ENCODE measurements at regions not wholly inside any gene's neighbourhood (a gene's known extent, or its start where the extent isn't known, plus 50 kb on each side); places are given as distances from the start of the nearest gene placed in this dataset.

DNA sequence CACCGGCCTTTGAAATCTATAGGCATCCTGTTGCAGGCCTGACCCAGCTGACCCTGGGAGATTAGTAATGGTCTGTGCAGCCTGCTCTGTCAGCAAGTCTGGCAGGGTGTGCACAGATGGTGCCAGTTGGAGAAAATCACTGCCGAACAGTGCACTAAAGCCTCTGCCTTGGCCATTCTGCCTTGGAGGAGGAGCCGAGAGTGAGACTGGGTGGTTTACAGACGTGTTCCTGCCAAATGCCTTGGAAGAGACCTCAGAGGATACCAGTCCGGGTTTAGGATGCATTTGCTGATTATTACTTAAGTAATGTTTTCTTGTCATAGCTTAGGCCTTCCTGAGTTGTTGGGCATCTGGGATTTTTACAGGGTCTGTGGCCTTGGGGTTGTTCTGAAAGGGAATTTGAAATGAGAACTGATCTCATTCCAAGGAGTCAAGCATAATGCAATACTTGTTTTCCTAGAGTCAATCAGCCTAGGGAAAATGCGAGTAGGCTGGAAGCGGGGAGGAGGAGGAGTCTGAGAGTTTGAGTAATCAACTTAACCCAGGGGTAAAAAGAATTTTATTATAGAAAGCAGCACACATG lies 292.1 kb downstream of the SOX4 start:
- no peak for DNase-seq (ENCODE audit: low spot score)

- DNase-seq (ENCODE audit: low spot score) = no peak
Observed at GRCh38 chr6:21886542-21887151, 293.1 kb downstream of the SOX4 start.

DNA sequence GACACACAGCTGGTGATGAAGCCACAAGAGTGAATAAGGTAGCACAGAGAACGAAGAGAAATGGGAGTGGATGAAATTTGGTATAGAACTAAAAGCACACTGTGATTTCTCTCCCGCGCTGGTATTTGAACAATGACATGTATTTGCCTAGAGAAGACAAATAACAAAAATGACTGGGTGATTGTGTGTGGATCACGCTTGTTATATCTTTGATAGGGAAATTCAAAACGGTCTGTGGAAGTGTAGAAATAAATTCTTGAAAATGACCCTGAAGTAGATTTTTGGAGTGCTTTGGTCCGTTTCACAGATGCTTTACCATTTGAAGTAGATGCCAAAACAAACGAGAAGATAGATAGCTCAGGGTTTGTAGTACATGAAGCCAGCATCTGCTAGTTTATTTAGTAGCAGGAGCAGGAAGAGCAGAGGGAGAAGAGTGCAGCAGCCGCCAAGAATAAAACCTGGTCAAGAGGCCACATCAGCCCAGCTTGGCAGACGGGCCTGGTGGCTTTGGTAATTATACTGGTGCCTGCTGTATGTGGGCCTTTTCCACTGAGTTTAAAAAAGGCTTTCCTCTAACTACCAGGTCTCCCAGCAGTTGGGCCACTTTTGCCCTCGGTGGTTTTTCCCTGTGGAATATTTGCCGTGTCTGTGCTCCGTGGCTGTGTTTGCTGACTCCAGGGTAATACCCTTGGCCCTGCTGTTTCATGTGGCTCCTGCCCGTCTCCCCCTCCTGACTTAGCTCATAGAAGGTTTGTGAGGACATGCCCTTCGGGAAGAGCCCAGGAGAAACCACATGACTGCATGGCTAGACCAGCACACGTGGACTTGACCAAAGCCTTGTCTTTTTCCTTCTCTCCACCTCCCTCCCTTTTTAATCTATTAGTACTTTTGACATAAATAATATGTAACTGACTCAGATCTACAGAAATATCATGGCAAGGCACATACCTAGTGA lies 294.0 kb downstream of the SOX4 start:
- no peak for DNase-seq (ENCODE audit: low spot score)

DNA sequence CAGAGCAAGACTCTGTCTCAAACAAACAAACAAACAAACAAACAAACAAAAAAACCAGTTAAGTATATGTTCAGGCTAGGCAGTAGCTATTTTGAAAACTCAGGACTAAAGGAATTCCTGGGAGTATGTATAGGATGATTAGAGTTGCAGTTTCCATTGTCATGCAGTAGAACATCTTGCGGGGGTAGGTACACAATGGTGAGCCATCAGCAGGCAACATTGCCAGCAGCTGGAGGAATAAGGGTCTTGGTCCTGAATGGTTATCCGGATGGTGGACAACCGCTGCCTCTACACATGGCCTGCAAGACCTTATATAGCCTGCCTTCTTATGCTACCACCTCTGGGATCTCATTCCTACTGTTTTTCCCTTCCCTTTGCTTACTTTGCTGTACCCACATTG lies 297.5 kb downstream of the SOX4 start:
- DNase-seq (ENCODE audit: low spot score) = no peak

DNA sequence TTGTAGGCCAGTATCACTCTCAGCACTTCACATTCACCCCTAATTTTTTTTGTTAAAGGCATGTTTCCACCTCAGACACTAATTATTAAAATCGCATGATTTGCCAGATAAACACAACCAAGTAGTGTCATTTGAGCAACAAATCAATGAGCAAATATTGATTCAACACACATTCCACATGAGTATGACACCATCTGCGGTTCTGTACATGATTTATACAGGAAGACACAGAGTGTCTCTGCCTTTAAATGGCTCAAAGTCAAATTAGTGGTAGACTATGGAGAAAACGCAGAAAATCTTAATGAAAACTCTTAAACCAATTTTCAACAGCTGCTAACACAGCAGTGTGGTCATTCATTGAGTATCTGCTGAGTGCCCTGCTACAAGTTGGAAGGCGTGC lies 300.2 kb downstream of the SOX4 start:
- no peak for DNase-seq (ENCODE audit: low spot score)

DNA sequence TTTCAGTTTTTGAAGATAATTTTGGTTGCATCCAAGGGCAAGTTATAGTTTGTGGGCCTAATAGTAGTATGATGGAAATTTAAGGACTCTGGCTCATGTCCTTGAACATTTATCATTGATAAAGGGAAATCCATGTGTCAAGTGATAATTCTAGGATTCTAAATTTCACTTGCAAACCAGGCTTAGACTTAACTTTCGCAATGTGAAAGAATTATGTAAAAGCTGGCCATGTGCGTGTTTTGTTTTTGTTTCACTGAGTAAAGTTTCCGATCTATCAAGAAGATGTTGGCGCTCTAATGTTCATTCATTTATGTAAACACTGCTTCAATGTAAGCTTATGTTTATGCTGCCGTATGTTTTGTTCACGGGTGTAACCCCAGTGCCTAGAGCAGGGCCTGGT lies 302.0 kb downstream of the SOX4 start:
- DNase-seq (ENCODE audit: low spot score) = no peak

DNA sequence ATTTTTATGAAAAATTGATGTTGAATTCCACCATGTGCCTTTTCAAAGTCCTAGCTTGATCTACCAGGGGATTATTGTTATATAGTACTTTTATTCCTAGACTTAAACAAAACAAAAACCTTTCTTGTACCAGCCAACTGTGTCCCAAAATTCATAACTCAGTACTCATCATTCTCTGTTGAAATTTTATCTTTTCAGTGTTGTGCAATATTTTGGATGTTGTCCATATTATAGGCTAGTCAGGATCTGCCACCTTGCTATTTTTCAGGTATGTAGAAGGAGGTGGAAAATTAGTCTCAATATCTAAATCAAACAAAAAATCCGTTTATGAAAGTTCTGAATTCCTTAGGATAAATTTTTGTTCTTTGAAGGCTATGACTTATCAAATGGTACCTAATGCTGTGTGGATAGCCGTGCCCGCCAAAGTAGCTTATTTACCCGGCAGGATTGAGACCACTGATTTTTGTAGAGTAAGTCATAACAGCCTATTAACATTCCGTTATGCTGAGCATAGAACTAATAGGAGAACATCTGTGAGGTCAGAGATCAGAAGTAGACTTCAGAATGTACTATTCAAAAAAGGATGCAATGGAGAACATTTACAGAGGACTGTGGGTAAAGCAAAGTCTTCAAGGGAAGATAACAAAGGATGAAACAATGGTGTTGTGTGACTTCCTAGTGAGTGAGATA lies 304.7 kb downstream of the SOX4 start:
- no peak for DNase-seq (ENCODE audit: low spot score)

GRCh38 chr6:21899708-21900107 lies 306.2 kb downstream of the SOX4 start:
- DNase-seq (ENCODE audit: low spot score) = no peak

GRCh38 chr6:21900730-21901129 lies 307.2 kb downstream of the SOX4 start:
- no peak for DNase-seq (ENCODE audit: low spot score)

DNA sequence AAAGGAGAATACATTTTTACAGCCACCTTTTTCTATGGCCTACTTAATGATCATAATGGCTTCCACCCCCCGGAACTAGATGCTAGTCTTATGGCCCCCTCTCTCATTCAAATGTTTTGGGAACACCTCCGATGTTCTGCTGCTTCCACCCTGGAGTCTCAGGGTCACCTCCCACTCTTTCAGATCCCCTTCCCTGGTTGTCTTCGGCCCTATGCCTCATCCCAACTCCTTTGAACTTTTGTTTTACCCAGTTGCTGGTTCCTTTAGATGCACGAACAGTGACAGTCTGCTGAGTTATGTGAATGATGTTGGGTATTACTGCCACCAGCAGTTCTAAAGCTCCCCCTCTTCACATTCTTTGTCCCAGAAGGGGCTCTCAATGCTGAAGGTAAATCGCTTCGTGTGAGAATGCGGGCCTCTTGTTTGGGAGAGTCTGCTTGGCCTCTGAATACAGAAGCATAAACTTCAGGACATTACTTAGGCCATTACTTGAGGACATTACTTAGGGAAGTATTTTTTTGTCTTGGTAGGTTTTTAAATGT lies 309.1 kb downstream of the SOX4 start:
- no peak for DNase-seq (ENCODE audit: low spot score)

GRCh38 chr6:21905531-21905930 lies 312.0 kb downstream of the SOX4 start:
- no peak for DNase-seq (ENCODE audit: low spot score)

DNA sequence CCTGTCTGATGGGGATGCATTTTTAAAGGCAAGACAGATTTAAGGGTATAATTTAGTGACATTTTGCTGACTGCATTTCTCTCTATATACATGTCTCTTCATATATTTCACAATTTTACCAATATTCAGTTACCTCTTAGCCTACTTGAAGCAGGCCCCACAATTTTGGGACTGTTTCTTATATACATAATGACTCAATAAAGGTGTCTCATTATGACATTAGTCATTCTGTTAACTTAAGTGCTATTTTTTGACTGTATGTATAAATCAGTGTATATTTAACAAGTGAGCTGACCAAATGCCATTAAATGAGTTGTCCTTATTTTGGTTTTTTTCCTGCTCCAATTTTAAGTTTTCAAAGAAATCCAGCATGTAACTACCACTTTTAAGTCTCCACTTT lies 313.3 kb downstream of the SOX4 start:
- no peak for DNase-seq (ENCODE audit: low spot score)

- DNase-seq (ENCODE audit: low spot score) = no peak
Observed at GRCh38 chr6:21907291-21907690, 313.7 kb downstream of the SOX4 start.

DNA sequence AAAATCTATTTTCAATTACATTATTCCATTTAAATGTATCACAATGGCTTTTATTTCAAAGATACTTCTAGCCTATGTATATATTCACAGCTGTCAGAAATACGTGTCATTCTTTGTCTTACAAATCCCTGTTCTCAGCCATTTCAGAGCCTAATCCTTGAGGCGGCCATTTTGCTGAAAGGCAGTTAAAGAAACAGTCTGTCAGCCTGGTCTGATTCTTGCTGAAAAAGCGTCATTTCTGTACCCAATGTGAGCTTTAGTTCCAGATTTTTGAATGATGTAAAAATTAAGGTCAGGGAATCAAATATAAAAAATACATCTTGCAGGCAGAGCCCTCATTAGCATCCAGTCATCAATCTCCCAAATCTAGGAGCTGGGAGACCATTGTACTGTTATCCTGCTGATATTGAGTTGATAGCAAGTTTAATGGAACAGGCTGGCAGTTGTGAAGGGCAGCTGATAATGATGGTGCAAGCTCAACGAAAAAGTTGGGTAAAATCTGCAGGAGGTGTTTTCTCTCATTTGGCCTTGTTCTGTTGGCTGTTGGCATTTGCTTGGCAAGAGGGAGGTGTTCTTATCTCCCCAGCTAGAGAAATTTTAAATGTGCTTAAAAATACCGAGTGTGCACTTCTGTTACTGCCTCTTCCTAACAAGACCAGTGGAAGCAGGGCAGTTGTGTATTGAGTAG lies 314.8 kb downstream of the SOX4 start:
- DNase-seq (ENCODE audit: low spot score) = no peak

GRCh38 chr6:21909321-21909720 lies 315.8 kb downstream of the SOX4 start:
- no peak for DNase-seq (ENCODE audit: low spot score)

DNA sequence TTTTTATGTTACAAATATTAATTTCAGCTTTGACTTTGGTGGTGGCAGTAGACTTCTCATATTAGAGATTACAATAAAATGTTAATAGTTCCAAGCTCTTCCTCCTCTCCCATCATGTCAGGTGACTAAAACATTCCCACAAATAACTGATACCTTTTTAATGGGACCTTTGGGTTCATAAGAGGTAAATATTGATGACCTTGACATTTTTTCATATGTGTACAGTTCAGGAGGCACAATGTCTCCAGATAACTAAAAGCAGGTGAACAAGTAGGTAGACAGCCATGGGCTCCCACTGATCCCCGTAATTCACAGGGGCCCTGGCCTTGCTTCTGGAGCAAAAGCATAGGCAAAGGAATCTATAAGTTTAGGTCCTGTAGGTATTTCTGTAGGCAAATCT lies 317.7 kb downstream of the SOX4 start:
- DNase-seq (ENCODE audit: low spot score) = no peak

DNA sequence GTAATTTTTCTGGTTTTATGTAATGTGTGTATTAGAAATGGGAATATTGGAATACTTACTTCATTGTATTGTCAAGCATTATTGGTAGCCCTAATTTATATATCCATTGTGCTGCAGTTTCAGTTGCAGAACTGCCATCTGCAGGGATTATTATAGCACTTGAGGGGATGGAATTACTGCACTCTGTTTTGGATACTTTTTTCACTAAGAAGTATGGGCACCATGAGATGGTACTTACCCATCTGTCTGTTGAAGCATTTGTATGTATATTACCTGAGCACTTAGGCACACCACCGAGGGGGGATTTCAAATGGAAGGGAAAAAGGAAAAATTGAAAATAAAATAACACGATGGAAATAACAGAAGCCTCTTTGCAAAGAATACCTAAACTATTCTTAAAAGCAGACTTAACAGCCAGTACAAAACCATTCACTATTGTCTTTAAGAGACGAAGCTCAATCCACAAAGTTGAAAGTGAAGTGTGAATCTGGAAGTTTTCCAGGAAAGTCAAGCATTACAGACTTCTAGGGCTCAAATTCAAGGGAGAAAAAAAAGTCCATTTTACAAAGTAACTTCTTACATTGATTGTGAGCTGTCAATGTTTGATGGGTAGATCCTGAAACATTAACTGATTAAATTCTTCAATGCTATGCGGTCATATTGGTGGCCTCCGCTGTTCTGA lies 318.7 kb downstream of the SOX4 start:
- DNase-seq (ENCODE audit: low spot score) = no peak

DNA sequence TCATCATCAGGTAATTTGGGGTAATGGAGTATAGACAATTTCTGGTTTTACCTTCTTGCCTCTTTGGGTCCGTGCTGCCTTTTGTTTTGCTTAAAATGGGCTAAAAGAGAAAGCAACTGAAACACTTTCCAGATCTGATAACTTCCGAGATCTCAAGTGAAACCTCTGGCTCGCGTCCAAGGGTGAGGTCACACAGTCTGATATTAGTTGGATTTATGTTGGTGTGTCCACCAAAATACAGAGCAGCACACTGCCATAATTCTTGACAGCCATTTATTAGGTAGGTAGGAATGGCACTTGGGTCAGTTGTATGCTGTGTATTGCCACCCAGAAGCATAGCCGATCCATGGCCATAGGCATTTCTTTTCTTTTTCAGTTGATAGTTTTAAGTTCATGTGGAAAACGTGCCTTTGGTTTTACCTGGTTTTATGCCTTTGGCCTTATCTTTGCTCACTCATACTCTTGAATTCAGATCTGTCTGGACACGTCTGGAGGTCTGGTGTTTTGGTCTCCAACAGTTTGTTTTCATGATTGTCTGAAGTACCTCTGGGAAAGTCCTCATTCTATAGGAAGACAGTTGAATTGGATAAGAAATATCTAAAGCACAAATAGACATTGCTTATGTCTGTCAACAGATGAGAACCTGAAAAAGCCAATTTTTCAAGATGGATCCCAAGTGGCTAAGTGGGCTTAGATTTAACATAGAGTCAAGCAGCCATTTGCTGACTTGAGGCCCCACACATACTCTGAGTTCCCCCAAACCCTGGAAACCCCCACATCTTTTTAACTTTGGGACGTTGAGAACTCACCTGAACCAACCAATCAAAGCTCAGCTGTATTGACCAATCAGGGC lies 320.8 kb downstream of the SOX4 start:
- DNase-seq (ENCODE audit: low spot score) = no peak

GRCh38 chr6:21915707-21916260 lies 322.2 kb downstream of the SOX4 start:
- no peak for DNase-seq (ENCODE audit: low spot score)

DNA sequence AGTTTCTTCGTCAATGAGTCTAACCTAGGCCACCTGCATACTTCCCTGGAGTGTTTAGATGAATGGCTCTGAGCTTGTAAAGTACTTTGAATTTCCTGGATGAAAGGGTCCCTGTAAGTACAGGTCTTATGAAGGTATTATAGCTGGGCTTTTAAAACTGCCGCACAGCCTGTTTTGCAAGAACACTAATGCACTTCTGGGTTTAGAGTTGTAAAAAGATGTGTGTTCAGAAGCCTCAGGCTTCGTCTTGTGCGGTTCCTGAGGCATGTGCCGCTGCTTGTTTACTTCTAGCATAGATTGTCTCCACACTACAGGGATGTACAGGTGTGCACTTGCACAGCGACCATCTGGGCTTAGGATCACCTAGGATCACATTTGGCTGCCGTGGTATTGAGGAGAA lies 324.5 kb downstream of the SOX4 start:
- DNase-seq (ENCODE audit: low spot score) = no peak

Data from hematopoietic multipotent progenitor cell treated with erythropoietin and hydrocortisone succinate and interleukin-3 and kit ligand, for 15 days (in vitro differentiated cells).